Peyer's patch (tissue), 4 donors: ENCODE measurements at regions not wholly inside any gene's neighbourhood (a gene's known extent, or its start where the extent isn't known, plus 50 kb on each side); places are given as distances from the start of the nearest gene placed in this dataset.

Experiments
- POLR2A ChIP-seq, 2 donors: fragments of 450-650 bp; IDR thresholded peaks; one replicate each; pipeline ENCODE4 v1.5.1; 2017; ENCODE audit warnings: antibody characterized with exemption in 2 of 2, mild to moderate bottlenecking in 2 of 2, moderate library complexity in 2 of 2
- TF ChIP-seq, protein P1 (sequence below), 6 experiments: fragments of 450-650 bp in 4 of 6; fragments of 200-600 bp in 2 of 6; sonication (generic) in 1 of 6; IDR thresholded peaks; one replicate each; pipeline ENCODE4 v1.5.1; 2017 to 2019; ENCODE audit warnings: antibody characterized with exemption in 6 of 6, mild to moderate bottlenecking in 3 of 6, moderate library complexity in 1 of 6

DNA sequence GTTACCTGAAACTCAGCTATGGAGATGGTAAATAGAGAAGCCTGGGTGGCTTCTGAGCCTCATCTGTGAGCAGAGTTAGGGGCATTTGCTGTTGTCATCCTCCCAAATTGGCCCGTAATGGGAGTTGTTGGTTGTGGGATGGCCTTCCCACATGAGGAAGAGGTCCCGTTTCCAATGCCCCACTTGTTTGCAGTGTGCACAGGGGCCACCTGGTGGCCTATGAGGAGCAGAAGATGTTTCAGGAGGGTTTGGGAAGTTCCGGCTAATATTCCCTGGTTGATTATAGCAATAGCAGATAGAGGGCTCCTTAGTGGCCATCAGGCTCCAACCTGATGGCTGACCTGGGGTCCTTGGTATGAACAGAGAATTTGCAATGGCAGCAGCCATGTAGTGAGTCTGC, 1546.5 kb downstream of the OTOL1 start:
- TF ChIP-seq, protein P1, sequence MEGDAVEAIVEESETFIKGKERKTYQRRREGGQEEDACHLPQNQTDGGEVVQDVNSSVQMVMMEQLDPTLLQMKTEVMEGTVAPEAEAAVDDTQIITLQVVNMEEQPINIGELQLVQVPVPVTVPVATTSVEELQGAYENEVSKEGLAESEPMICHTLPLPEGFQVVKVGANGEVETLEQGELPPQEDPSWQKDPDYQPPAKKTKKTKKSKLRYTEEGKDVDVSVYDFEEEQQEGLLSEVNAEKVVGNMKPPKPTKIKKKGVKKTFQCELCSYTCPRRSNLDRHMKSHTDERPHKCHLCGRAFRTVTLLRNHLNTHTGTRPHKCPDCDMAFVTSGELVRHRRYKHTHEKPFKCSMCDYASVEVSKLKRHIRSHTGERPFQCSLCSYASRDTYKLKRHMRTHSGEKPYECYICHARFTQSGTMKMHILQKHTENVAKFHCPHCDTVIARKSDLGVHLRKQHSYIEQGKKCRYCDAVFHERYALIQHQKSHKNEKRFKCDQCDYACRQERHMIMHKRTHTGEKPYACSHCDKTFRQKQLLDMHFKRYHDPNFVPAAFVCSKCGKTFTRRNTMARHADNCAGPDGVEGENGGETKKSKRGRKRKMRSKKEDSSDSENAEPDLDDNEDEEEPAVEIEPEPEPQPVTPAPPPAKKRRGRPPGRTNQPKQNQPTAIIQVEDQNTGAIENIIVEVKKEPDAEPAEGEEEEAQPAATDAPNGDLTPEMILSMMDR (IDR thresholded peaks at IDR 0.05) = no peak
- no peak for TF ChIP-seq POLR2A (IDR thresholded peaks at IDR 0.05)
